OCI-LY1 (cell line): ENCODE measurements at regions not wholly inside any gene's neighbourhood (a gene's known extent, or its start where the extent isn't known, plus 50 kb on each side); places are given as distances from the start of the nearest gene placed in this dataset.

Experiments
- EZH2 ChIP-seq: fragments of 200-600 bp; sonication (generic), shearing (Covaris generic); IDR thresholded peaks from 2 replicates; pipeline ENCODE4 v1.8.0; 2017; ENCODE audit warnings: borderline replicate concordance, mixed run types, mild to moderate bottlenecking, antibody characterized with exemption, low read length, moderate library complexity, mixed read lengths
- TF ChIP-seq, protein P1 (sequence below): fragments of 200-600 bp; sonication (generic), shearing (Covaris generic); IDR thresholded peaks from 2 replicates; pipeline ENCODE4 v1.5.1; 2017; ENCODE audit warnings: mild to moderate bottlenecking, antibody characterized with exemption, low read length, moderate library complexity, mixed read lengths

DNA sequence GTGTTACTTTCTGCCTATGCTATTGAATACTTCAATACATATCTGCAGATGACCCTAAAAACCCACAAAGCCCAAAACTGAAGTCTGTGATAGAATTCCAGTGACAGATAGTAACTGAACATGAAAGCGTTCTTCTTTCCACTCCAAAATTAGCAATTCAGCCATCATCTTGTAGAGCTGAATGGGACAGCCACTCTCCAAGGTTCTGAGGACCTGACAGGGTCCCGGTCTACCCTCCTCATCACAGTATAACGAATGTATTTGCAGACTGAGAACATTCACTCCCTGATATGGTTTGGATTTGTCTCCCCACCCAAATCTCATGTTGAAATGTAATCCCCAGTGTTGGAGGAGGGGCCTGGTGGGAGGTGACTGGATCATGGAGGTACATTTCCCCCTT lies 189.5 kb downstream of the MTCL1 start:
- TF ChIP-seq, protein P1, sequence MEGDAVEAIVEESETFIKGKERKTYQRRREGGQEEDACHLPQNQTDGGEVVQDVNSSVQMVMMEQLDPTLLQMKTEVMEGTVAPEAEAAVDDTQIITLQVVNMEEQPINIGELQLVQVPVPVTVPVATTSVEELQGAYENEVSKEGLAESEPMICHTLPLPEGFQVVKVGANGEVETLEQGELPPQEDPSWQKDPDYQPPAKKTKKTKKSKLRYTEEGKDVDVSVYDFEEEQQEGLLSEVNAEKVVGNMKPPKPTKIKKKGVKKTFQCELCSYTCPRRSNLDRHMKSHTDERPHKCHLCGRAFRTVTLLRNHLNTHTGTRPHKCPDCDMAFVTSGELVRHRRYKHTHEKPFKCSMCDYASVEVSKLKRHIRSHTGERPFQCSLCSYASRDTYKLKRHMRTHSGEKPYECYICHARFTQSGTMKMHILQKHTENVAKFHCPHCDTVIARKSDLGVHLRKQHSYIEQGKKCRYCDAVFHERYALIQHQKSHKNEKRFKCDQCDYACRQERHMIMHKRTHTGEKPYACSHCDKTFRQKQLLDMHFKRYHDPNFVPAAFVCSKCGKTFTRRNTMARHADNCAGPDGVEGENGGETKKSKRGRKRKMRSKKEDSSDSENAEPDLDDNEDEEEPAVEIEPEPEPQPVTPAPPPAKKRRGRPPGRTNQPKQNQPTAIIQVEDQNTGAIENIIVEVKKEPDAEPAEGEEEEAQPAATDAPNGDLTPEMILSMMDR = no peak
- no peak for TF ChIP-seq EZH2
